ENCODE measurements at regions not wholly inside any gene's neighbourhood (a gene's known extent, or its start where the extent isn't known, plus 50 kb on each side); places are given as distances from the start of the nearest gene placed in this dataset.

GRCh38 chr3:139106013-139106932 lies 61.6 kb upstream of the PRR23C start:
- TF ChIP-seq FOXP2 (optimal IDR thresholded peaks at IDR 0.05; ENCODE audit: borderline replicate concordance, extremely low read depth, extremely low read length, insufficient read depth) (no peak), REST (IDR thresholded peaks at IDR 0.05; ENCODE audit: insufficient read depth in 1 of 2, low read depth in 2 of 2, low read length in 2 of 2) (no peak), SIN3A (IDR thresholded peaks at IDR 0.05; ENCODE audit: borderline replicate concordance, insufficient read depth, low read length) (no peak), TAF1 (IDR thresholded peaks at IDR 0.05; ENCODE audit: borderline replicate concordance, insufficient read depth, low read length) (no peak), POLR2AphosphoS5 (IDR thresholded peaks at IDR 0.05; ENCODE audit: low read depth, low read length) (no peak)

GRCh38 chr3:139107424-139108252 lies 62.9 kb upstream of the PRR23C start:
- TF ChIP-seq TAF1 (IDR thresholded peaks at IDR 0.05; ENCODE audit: borderline replicate concordance, insufficient read depth, low read length): no peak

GRCh38 chr3:139108253-139108969 lies 63.7 kb upstream of the PRR23C start:
- TF ChIP-seq POLR2AphosphoS5 (IDR thresholded peaks at IDR 0.05; ENCODE audit: low read depth, low read length): no peak
- no peak for TF ChIP-seq REST (IDR thresholded peaks at IDR 0.05; ENCODE audit: insufficient read depth in 1 of 2, low read depth in 2 of 2, low read length in 2 of 2)
- no peak for TF ChIP-seq TAF1 (IDR thresholded peaks at IDR 0.05; ENCODE audit: borderline replicate concordance, insufficient read depth, low read length)
- TF ChIP-seq SIN3A (IDR thresholded peaks at IDR 0.05; ENCODE audit: borderline replicate concordance, insufficient read depth, low read length): no peak
- TF ChIP-seq FOXP2 (optimal IDR thresholded peaks at IDR 0.05; ENCODE audit: borderline replicate concordance, extremely low read depth, extremely low read length, insufficient read depth): no peak

- TF ChIP-seq TAF1 (IDR thresholded peaks at IDR 0.05; ENCODE audit: borderline replicate concordance, insufficient read depth, low read length) (no peak), POLR2AphosphoS5 (IDR thresholded peaks at IDR 0.05; ENCODE audit: low read depth, low read length) (no peak), FOXP2 (optimal IDR thresholded peaks at IDR 0.05; ENCODE audit: borderline replicate concordance, extremely low read depth, extremely low read length, insufficient read depth) (no peak), REST (IDR thresholded peaks at IDR 0.05; ENCODE audit: insufficient read depth in 1 of 2, low read depth in 2 of 2, low read length in 2 of 2) (no peak), SIN3A (IDR thresholded peaks at IDR 0.05; ENCODE audit: borderline replicate concordance, insufficient read depth, low read length) (no peak)
Measured at GRCh38 chr3:139109271-139109670, 64.6 kb upstream of the PRR23C start.
